ENCODE measurements at regions not wholly inside any gene's neighbourhood (a gene's known extent, or its start where the extent isn't known, plus 50 kb on each side); places are given as distances from the start of the nearest gene placed in this dataset.
"Not testable (repeated sequence)": the region's sequence is repeated elsewhere in the genome, so short reads cannot be mapped to it uniquely, and the experiment has no call there.

- not testable (repeated sequence) for H3K4me1 Mint-ChIP-seq (ENCODE audit: unreplicated experiment); H3K4me3 Mint-ChIP-seq; DNase-seq (ENCODE audit: extremely low spot score, unreplicated experiment); H3K36me3 Mint-ChIP-seq; H3K27me3 Mint-ChIP-seq; H3K27ac Mint-ChIP-seq
- peaks cover 40% of the 10 kb centered on the region for H3K9me3 Mint-ChIP-seq
These were observed 1507.7 kb upstream of the TPTE start for GRCh38 chr21:9013502-9014242.

- H3K27ac Mint-ChIP-seq; H3K4me3 Mint-ChIP-seq; H3K4me1 Mint-ChIP-seq (ENCODE audit: unreplicated experiment); H3K36me3 Mint-ChIP-seq; H3K27me3 Mint-ChIP-seq; DNase-seq (ENCODE audit: extremely low spot score, unreplicated experiment): not testable (repeated sequence)
- H3K9me3 Mint-ChIP-seq: peaks cover 37% of the 10 kb centered on the region
These were observed 1507.1 kb upstream of the TPTE start for GRCh38 chr21:9014243-9014734.

- not testable (repeated sequence) for H3K27ac Mint-ChIP-seq; H3K36me3 Mint-ChIP-seq; H3K4me3 Mint-ChIP-seq; DNase-seq (ENCODE audit: extremely low spot score, unreplicated experiment); H3K4me1 Mint-ChIP-seq (ENCODE audit: unreplicated experiment); H3K27me3 Mint-ChIP-seq
- H3K9me3 Mint-ChIP-seq: peaks cover 29% of the 10 kb centered on the region
These were observed 1505.7 kb upstream of the TPTE start for GRCh38 chr21:9015483-9016197.

- H3K9me3 Mint-ChIP-seq: peaks cover 21% of the 10 kb centered on the region
- not testable (repeated sequence) for H3K4me1 Mint-ChIP-seq (ENCODE audit: unreplicated experiment); DNase-seq (ENCODE audit: extremely low spot score, unreplicated experiment); H3K36me3 Mint-ChIP-seq; H3K27ac Mint-ChIP-seq; H3K4me3 Mint-ChIP-seq; H3K27me3 Mint-ChIP-seq
These were observed 1504.2 kb upstream of the TPTE start for GRCh38 chr21:9017206-9017605.

- H3K27me3 Mint-ChIP-seq; H3K4me3 Mint-ChIP-seq; H3K36me3 Mint-ChIP-seq; H3K27ac Mint-ChIP-seq; DNase-seq (ENCODE audit: extremely low spot score, unreplicated experiment); H3K9me3 Mint-ChIP-seq; H3K4me1 Mint-ChIP-seq (ENCODE audit: unreplicated experiment): not testable (repeated sequence)
These were observed 1502.6 kb upstream of the TPTE start for GRCh38 chr21:9018731-9019253.

- not testable (repeated sequence) for H3K27me3 Mint-ChIP-seq; H3K9me3 Mint-ChIP-seq; H3K36me3 Mint-ChIP-seq; H3K4me1 Mint-ChIP-seq (ENCODE audit: unreplicated experiment); H3K4me3 Mint-ChIP-seq; DNase-seq (ENCODE audit: extremely low spot score, unreplicated experiment); H3K27ac Mint-ChIP-seq
These were observed 1497.2 kb upstream of the TPTE start for GRCh38 chr21:9024006-9024767.

- H3K36me3 Mint-ChIP-seq; H3K4me1 Mint-ChIP-seq (ENCODE audit: unreplicated experiment); H3K27ac Mint-ChIP-seq; H3K4me3 Mint-ChIP-seq; H3K27me3 Mint-ChIP-seq; DNase-seq (ENCODE audit: extremely low spot score, unreplicated experiment); H3K9me3 Mint-ChIP-seq: not testable (repeated sequence)
These were observed 1494.5 kb upstream of the TPTE start for GRCh38 chr21:9026729-9027416.

- not testable (repeated sequence) for H3K4me3 Mint-ChIP-seq; H3K9me3 Mint-ChIP-seq; H3K27me3 Mint-ChIP-seq; H3K4me1 Mint-ChIP-seq (ENCODE audit: unreplicated experiment); H3K27ac Mint-ChIP-seq; DNase-seq (ENCODE audit: extremely low spot score, unreplicated experiment); H3K36me3 Mint-ChIP-seq
These were observed 1494.0 kb upstream of the TPTE start for GRCh38 chr21:9027417-9027800.

GRCh38 chr21:9028624-9029431, 1492.6 kb upstream of the TPTE start:
- H3K27ac Mint-ChIP-seq; H3K36me3 Mint-ChIP-seq; H3K27me3 Mint-ChIP-seq; H3K4me3 Mint-ChIP-seq; H3K9me3 Mint-ChIP-seq; DNase-seq (ENCODE audit: extremely low spot score, unreplicated experiment); H3K4me1 Mint-ChIP-seq (ENCODE audit: unreplicated experiment): not testable (repeated sequence)

GRCh38 chr21:9030141-9030665, 1491.2 kb upstream of the TPTE start:
- H3K4me3 Mint-ChIP-seq; H3K27me3 Mint-ChIP-seq; H3K4me1 Mint-ChIP-seq (ENCODE audit: unreplicated experiment); H3K27ac Mint-ChIP-seq; H3K36me3 Mint-ChIP-seq; DNase-seq (ENCODE audit: extremely low spot score, unreplicated experiment); H3K9me3 Mint-ChIP-seq: not testable (repeated sequence)

GRCh38 chr21:9031482-9032374, 1489.7 kb upstream of the TPTE start:
- not testable (repeated sequence) for H3K27ac Mint-ChIP-seq; DNase-seq (ENCODE audit: extremely low spot score, unreplicated experiment)

GRCh38 chr21:9032547-9032946, 1488.8 kb upstream of the TPTE start:
- H3K9me3 Mint-ChIP-seq: not testable (repeated sequence)

More at GRCh38 chr21:9031482-9032374, 1489.7 kb upstream of the TPTE start:
- H3K9me3 Mint-ChIP-seq; H3K4me3 Mint-ChIP-seq; H3K4me1 Mint-ChIP-seq (ENCODE audit: unreplicated experiment); H3K27me3 Mint-ChIP-seq; H3K36me3 Mint-ChIP-seq: not testable (repeated sequence)

More at GRCh38 chr21:9032547-9032946, 1488.8 kb upstream of the TPTE start:
- H3K27me3 Mint-ChIP-seq; H3K27ac Mint-ChIP-seq; H3K4me3 Mint-ChIP-seq; H3K36me3 Mint-ChIP-seq; H3K4me1 Mint-ChIP-seq (ENCODE audit: unreplicated experiment); DNase-seq (ENCODE audit: extremely low spot score, unreplicated experiment): not testable (repeated sequence)

Measured in type B pancreatic cell (in vitro differentiated cells).